Astrocyte of the cerebellum (primary cell): ENCODE measurements at regions not wholly inside any gene's neighbourhood (a gene's known extent, or its start where the extent isn't known, plus 50 kb on each side); places are given as distances from the start of the nearest gene placed in this dataset.

Source experiments
- DNase-seq: peaks from one replicate; pipeline ENCODE4 v3.0.0-alpha.2; 2011; ENCODE audit warnings: low read depth
- H3K4me3 ChIP-seq: 2 replicates; pipeline ENCODE4 v1.5.1; 2011; ENCODE audit warnings: mild to moderate bottlenecking, low read depth, low read length, moderate library complexity
- in situ Hi-C: cut with HindIII; loops from 2 replicates; pipeline ENCODE4 v1.10.0; 2017; ENCODE audit warnings: low sequenced_read_pairs
- TF ChIP-seq, protein P1 (sequence below): IDR thresholded peaks from 2 replicates; pipeline ENCODE4 v1.5.1; 2012; ENCODE audit warnings: low read length, low read depth, moderate library complexity, mild to moderate bottlenecking; ENCODE audit errors: missing control alignments

DNA sequence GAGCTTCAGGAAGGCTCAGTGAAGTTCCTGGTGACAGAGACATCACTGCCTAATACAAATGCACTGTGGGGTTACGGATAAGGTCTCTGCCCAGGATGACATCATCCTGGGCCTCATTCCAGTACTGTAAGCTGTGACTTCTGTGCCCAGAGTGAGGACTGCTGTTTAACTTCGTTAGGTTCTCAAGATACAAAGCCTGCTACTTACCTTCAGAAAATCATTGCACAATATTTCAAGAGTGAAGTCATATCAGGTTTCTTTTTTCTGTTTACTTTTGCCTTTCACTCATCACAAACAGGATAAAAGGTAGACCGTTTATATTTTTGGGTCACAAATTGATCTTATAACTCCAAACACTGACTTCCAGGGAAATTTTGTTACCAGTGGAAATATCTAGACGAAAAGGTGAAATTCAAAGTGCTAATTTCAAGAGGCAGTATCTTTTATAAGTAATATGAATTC, 241.2 kb downstream of the PIK3R1 start:
- no peak for DNase-seq
- TF ChIP-seq, protein P1, sequence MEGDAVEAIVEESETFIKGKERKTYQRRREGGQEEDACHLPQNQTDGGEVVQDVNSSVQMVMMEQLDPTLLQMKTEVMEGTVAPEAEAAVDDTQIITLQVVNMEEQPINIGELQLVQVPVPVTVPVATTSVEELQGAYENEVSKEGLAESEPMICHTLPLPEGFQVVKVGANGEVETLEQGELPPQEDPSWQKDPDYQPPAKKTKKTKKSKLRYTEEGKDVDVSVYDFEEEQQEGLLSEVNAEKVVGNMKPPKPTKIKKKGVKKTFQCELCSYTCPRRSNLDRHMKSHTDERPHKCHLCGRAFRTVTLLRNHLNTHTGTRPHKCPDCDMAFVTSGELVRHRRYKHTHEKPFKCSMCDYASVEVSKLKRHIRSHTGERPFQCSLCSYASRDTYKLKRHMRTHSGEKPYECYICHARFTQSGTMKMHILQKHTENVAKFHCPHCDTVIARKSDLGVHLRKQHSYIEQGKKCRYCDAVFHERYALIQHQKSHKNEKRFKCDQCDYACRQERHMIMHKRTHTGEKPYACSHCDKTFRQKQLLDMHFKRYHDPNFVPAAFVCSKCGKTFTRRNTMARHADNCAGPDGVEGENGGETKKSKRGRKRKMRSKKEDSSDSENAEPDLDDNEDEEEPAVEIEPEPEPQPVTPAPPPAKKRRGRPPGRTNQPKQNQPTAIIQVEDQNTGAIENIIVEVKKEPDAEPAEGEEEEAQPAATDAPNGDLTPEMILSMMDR, result no peak
- in situ Hi-C loops, result no loop called here
- H3K4me3 ChIP-seq, result no peak overlapping the region

DNA sequence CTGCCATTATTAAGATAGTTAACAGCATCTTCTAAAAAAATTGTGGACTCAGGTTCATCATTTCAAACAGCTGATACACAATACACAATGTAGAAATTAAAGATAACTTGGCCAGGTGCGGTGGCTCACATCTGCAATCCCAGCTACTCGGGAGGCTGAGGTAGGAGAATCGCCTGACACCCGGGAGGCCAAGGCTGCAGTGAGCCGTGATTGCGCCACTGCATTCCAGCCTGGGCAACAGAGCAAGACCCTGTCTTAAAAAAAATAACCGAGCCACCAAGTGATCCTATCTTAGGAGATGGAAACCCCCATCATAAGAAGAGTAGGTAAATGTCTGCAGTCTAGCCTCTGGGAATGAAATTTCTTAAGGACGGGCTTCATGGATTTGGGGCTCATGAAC, 241.7 kb downstream of the PIK3R1 start:
- no peak overlapping the region for H3K4me3 ChIP-seq
- in situ Hi-C loops, result no loop called here
- DNase-seq, result no peak
- TF ChIP-seq, protein P1, result no peak

DNA sequence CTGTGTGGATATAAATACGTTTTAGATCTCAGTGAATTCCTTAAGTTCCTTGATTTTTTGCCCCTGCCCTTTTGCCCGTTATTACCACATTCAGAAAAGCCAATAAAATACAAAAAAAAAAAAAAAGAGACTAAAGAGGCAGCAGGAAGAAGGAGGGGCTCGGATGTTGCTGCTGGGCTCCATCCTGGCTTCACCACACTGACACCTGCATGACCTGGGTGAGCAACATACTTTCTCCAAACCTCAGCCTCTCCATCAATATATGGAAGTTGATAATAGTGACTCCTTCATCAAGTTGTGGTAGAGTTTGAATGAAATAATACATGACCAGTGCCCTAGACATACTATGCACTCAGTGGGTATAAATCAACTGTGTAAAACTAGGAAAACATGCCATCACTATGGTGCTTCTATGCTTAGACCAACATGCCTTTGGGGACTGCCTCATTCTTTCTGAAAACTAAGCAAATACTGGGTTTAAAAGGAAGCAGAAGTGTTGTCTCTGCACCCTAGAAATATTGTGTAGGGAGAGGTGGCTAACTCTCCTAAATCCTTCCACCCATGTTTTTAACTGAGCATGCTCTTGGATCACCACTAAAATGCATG, 243.0 kb downstream of the PIK3R1 start:
- no peak for DNase-seq
- TF ChIP-seq, protein P1, result no peak
- no peak overlapping the region for H3K4me3 ChIP-seq
- in situ Hi-C loops, result no loop called here

DNA sequence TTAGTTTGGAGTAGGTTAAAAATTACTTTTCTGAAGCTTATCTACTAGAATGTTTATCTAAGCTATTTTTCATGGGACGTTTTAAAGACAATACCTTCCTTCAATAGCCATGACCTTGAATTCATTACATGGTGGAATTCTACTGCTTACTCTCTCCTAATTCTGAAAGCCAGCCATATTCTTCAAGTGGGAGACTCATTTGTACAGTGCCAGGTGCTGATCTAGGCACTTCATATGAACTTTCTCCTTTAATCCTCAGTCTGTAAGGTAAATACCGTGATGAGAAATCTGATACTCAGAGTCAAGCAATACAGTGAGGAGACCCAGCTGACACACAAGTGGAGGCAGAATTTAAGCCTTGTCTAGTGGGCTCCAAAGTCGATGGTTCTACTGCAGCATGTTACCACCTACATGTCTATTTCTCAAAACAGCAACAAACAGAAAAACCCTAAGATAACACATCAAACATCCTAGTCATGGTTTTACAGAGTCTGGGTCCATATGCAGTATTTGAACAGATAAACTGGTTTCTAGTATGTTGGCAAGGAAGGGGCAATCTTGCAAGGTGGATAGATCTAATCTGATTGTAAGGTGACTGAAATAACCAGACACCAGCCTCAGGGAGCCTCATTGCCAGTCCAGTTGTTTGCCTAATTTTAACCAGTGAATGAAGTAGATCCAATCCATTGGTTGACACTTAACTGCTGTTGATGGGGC, 243.7 kb downstream of the PIK3R1 start:
- no peak overlapping the region for H3K4me3 ChIP-seq
- DNase-seq, result no peak
- in situ Hi-C loops, result no loop called here
- TF ChIP-seq, protein P1, result no peak

DNA sequence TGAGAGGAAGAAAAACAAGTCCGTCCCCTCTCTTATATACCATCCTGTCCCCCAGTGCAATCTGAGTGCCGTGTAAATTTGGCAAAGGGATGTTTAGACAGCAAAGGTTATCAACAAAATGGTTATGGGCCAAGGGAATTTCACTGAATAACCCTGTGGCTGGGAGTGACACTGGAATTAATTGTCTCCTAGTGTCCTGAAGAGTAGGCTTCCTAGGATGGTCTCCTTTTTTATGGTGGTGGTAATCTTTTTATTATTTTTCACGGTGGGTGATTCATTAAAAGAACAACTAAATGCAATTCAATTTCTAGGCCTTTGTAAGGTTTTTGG, 244.2 kb downstream of the PIK3R1 start:
- TF ChIP-seq, protein P1, result no peak
- H3K4me3 ChIP-seq, result no peak overlapping the region
- in situ Hi-C loops, result loop anchor here (10.0 kb wide), 1 partner anchor 515 kb away; no protein-coding TSS in a partner anchor
- DNase-seq, result no peak

DNA sequence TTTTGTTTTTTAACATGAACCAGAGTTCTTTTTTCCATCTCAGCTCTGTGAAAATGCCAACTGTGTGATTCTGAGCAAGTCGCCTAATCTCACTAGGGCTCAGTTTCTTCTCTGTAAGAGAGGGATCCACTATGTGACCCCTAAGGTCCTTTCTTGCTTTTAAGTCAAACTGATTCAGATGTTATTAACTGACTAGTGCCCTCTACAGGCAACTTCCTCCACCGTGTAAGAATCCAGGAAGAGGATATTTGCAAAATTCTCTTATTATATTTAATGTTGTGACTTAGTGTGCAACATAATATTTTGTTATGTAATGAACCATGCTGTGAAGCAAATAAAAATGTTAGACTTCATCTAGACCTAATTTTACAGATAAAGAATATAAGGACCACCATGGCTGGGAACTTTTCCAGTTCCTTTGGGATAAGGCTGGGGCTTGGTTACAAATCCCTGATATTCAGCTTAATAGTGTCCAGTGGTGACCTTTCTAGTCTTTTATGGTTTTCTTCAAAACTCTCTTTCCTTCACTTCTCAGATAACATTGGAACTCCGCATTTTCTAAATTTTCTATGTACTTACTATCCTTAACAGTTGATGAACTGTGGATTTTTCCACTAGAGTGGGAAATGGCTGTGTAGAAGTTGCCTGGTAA, 244.7 kb downstream of the PIK3R1 start:
- TF ChIP-seq, protein P1, result peak; percentile 69
- in situ Hi-C loops, result loop anchor here (10.0 kb wide), 1 partner anchor 515 kb away; no protein-coding TSS in a partner anchor
- H3K4me3 ChIP-seq, result no peak overlapping the region
- peak; percentile 58 for DNase-seq
